Activated naive CD4-positive, alpha-beta T cell treated with anti-CD3 and anti-CD28 coated beads, Interleukin-2, amount 50 U/mL, for 16 hours (primary cell): ENCODE measurements at regions not wholly inside any gene's neighbourhood (a gene's known extent, or its start where the extent isn't known, plus 50 kb on each side); places are given as distances from the start of the nearest gene placed in this dataset.

ENCODE experiments used
- DNase-seq: peaks from one replicate; pipeline ENCODE4 v3.0.0-alpha.2; 2020

DNA sequence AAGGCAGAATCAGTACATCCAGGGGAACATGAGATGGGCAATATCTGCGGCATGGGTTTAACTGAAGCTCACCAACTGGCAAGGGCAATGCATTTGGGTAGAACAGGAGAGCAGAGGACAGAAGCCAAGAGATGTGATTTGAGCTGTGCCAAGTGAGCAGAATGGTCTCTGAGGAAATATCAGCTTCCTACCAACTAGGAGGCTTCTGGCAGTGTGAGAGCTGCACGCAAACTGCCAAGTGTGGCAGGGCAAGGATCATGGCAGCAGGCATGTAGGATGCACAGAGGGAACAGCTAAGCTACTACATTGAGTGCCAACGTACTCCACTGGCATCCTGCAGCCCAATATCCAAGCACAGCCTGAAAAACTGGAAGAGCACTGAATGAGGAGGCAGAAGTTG lies 1036.5 kb downstream of the TUSC7 start:
- no peak for DNase-seq

DNA sequence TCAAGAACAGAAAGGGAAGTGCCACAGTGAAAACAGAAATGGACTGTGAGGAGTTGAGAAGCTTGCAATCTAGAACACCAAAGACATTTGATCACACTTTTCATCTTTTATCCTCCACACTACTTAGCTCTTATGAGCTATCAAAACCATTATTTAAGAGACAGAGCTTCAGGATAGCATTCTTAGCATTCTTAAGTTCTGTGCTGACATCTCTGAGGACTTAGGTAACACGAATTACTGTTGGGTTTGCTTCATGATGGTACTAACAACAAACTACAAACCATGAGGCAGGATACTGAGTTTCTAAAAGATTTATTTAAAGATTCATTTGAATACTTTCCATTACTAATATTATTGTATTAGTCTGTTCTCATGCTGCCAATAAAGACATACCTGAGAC lies 1038.6 kb downstream of the TUSC7 start:
- no peak for DNase-seq

DNA sequence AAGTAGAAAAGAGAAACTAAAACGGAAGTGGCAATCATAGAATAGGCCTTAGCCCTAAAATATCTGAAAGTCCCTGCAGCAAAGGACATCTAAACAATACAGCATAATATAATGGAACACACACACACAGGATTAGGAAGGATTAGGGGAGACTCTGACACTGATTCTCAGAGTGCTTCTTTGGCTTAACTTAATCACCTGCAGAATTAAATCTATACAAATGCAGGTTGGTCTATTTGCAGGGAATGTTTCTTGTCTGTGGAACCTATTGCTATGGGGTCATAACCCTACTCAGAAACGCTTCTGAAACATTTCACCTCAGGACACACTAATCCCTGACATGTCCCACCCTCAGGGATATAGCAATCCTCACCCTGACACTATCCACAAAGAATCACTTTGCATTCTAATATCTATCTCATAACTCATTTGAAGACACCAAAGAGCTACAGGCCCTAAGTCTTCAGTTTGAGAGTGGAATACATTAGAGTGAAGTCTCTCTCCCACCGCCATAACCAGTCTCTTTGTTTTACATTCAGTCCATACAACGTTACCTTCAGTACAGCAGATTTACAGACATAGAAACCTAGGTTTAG lies 1041.2 kb downstream of the TUSC7 start:
- DNase-seq: no peak

GRCh38 chr3:117751651-117752050 lies 1042.1 kb downstream of the TUSC7 start:
- no peak for DNase-seq

GRCh38 chr3:117752984-117753717 lies 1043.6 kb downstream of the TUSC7 start:
- no peak for DNase-seq

DNA sequence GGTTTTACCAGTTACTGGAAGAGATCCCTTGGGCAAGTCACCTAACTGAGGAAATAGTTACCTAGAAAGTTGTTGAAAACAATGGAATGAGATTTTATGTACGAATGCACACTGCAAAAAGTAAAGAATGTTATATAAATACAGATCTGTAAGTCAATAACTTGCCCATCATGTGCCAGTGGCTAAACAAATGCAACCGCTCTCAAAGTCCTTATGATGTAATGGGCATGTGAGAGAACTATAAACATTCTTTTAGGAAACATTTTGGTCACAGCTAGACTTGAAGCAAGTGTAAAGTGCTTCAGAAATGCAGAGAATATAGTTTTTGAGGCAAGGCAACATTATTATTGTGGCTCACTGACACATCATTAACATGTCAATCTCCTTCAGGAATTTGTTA lies 1044.5 kb downstream of the TUSC7 start:
- no peak for DNase-seq

DNA sequence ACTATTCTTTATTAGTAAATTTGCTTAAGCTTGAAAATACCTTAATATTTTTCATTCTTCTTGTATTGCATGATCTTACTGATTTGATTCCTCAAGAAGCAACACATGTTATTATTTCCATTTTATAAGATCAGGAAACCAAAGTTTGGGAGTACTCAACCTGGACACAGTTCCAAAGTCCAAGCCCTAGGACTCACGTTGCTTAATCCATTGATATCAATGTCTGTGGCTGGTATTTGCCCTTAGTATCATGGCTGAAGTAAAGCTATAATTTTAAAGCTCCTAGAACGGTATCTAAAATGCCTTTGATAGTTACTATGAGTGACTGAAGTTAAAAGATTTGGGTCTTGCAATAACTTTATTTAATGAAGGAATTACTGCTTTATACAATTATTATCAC lies 1045.3 kb downstream of the TUSC7 start:
- DNase-seq: no peak

- no peak for DNase-seq
Observed at GRCh38 chr3:117756563-117756962, 1047.0 kb downstream of the TUSC7 start.

DNA sequence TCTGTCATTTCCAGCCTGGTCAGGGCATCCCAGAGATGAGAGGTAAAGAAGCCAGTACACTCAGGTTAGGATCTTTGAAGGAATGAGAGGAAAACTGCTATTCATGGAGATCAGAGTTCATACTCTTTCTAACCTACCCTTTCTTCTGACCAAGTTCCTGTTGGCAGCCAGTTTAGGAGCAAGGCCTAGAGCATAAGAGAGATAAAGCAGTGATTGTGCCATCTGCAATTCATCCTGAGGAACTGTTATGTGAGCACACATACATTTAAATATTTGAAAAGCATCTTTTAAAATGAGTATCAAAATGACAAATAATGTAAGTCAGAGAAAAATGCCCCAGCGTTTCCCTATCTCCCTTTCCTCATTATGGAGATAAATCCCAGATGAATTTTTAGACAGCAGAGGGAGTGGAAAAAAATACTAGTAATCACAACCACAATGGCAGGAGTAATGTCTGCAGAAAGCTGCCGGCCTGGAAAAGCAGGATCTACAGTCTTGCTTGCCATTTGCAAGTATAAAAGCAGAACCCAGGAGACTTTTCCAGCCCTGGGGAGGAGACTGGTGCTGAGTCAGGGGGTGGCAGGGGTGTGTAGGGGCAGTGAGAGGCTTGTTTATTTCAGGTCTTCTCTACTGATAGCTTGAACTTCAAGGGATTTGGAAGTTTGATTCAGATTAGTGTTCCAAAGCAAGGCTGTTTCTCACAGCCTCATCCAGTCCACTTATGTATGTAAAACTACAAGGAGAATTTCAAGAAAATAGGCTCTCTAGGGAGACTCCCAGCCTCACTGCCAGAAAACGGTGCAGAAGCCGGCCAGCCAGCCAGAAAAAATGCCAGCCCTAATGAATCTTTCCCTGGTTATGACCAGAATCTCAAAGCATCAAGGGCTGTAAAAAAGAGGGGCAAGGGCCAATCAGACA lies 1052.4 kb downstream of the TUSC7 start:
- no peak for DNase-seq

DNA sequence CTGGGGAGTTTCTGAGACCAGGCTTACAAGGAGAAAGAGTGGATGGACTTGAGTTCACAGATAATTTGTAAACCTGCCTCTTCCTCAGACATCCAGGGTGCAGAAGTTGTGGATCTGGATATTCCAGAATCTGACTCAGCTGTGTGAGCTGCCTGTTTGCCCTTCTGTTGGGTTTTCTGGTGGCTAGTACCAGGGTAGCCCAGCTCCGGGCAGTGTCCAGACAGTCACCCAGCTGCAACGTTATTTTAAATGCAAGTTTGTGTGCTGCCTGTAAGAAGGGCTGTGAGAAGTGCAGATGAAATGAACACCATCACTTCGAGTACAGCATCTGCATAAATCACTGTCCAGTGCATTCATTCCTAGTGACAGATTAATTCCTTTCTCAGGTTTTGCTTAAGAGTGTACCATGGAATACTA lies 1053.0 kb downstream of the TUSC7 start:
- no peak for DNase-seq

DNA sequence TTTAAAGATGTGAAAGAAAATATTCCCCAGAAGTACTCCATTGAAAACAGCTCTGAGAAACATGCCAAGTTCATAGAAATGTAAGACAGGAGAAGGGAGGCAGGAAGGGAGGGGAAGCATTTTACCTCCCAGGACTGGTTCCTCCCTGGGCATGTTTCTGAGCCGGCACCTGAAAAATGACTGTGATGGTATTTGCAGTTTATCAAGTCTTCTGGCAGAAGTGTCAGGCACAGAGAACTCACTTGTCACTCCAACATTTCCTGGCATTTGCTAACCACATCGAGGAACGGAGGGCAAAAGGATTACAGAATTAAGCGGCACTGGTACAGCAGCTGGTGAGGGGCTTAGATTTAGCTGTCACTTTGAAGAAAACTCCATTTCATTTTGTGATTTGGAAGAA lies 1054.0 kb downstream of the TUSC7 start:
- DNase-seq: no peak

DNA sequence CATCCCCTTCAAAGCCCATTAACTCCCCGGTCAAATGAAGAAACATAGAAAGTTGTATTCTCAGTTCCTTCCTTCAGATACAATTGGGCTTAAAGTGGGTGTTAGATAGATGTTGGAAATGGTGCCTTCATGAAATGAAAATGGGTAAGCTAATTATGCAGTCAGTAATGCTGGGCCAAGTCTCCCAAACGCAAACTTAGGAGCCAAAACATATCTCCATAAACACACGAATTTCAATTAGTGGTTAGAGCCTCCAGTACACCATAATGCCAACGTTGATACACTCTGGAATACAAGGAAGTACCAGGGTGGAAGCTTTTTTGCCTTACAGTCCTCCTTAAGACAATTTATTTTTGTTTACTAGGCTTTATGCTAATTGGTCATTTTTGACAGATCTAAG lies 1059.0 kb downstream of the TUSC7 start:
- DNase-seq: no peak

GRCh38 chr3:117774130-117774529 lies 1064.6 kb downstream of the TUSC7 start:
- no peak for DNase-seq

DNA sequence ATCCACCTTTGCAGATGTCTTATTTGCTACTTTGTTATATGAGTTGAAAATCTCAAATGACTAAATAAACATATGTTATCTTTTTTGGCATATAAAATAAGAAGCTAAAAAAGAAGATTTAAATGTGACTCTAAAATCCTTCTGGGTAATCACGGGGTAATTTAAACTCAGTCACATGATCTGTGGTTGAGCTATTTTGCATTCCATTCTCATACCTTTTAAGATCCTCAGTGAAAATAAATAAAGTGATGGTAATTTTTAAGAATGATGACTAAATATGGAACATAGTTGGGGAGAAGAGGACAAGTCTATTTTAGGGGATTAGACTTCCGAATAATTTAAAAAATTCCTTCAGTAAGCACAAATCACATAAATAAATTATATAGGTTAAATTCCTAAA lies 1076.8 kb downstream of the TUSC7 start:
- DNase-seq: no peak

DNA sequence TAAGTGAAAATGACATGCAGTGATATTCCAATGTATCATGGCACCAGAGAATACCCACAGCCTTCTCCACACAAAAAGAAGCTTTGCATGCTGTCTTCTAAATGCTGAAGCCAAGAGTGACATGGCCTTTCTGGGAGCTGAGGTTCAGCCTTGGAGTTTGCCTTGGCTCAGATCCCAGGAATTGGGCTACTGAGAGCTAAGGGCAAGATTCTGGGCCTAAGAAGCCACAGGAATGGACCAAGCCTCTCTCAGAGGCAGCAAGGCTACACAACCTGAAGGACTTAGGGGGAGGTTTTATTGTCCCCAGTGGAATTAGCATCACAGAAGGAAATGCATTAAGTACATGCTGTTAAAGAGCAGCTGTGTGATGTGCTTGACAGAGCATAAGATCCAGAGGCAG lies 1078.5 kb downstream of the TUSC7 start:
- DNase-seq: no peak

GRCh38 chr3:117788506-117788905 lies 1078.9 kb downstream of the TUSC7 start:
- DNase-seq: no peak

DNA sequence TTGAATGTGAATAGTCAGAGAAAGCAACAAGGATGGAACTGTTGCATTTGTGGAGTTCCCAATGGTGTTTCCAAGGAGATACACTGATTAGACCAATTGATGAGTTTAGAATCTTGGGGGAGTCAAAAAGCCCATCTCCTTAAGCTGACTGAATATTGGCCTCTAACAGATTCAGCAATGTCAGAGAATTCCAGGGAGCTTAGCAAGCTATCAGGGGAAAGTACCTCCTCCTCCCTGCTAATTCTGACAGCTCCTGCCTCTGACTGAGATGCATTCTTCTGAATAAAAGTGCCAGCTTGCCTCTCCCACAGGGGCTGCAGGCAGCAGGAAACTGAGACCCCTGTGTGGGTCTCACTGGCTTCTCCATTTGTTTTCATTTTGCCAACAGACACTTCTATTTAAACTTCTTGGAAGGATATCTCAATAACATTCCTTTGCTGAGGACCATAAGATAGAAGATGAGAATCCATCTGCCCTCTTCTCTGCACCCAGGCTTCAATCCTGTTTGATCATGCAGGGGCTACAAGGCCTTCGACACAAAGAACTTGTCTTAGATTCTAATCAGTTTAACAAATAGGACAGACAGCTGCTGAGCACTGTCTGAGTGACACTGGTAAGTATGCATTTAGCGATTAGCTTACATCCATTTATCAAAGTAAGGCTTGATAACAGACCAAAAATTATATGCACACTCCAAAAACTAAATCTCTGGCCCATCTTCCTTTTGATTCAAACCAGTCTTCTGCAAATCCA lies 1080.8 kb downstream of the TUSC7 start:
- no peak for DNase-seq

GRCh38 chr3:117793622-117794265 lies 1084.2 kb downstream of the TUSC7 start:
- no peak for DNase-seq

- DNase-seq: no peak
Observed at GRCh38 chr3:117798221-117798620, 1088.6 kb downstream of the TUSC7 start.

DNA sequence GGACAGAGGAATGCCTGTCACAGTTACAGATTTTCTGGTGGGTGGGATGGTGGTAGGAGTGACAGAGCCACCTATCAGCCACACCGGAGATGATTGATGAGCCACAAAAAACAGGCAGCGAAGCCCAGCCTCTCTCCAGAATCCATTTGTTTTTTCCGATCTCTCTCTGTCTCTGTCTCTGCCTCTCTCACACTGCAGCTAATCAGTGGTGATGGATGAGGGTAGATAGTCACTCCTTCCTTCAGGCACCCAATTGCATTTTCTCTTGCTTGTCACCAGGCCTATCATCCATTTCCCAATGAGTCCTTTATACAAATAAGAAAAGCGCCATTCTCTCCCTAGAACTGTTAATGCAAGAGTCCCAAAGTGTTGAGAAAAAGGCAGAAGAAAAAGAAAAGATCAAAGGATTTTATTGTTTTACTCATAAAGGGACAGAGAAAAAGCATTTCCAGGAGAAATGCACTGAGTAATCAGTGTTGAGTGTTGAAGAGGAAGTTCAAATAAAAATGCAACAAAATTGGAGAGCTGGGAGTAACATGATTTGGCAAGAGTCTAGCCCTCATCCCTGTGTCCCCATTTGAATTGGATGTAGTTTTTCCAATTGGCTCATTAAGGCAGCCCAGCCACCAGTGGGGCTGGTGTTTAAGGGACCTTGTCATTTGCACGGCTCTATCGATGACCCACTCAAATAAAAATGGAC lies 1089.3 kb downstream of the TUSC7 start:
- no peak for DNase-seq

DNA sequence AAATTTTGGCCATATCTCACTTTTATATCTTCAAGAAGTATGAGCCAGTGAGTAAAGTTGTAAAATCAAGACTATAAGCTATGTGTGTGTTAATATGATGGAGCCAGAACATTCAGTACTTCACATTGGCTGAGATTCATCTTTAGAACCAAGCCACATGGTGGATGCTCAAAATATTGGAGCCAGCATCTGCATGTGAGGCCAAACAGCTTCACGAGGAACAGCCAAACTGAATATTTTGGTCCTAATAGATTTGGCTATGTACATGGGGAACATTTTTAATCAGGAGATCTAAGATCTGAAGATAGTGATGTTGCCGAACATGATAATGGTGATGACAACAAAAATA lies 1089.8 kb downstream of the TUSC7 start:
- DNase-seq: no peak

DNA sequence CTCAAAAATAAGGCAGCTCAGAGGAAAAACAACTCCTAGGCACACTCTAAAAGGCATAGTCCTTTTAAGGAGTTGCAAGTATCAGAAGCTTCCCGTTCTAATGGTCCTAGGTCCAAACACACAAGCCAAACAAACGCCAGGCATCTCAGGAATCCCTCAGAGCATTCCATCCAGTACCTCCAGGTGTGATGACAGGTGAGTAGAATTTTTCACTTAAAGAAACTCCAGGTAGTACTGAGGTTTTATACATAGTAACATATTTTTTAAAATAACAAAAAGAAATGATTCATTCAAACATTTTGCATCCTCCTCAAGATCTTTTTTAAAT lies 1092.3 kb downstream of the TUSC7 start:
- DNase-seq: no peak
